HG03575 (cell line): ENCODE measurements at regions not wholly inside any gene's neighbourhood (a gene's known extent, or its start where the extent isn't known, plus 50 kb on each side); places are given as distances from the start of the nearest gene placed in this dataset.
"Not testable (repeated sequence)": the region's sequence is repeated elsewhere in the genome, so short reads cannot be mapped to it uniquely, and the experiment has no call there.

Source experiments
- ATAC-seq: cut with Tn5 transposase; IDR thresholded peaks from one replicate; pipeline ENCODE4 v1.9.1; 2021; ENCODE audit not compliant: unreplicated experiment, insufficient number of reproducible peaks, low FRiP score; ENCODE audit errors: extremely low read depth

DNA sequence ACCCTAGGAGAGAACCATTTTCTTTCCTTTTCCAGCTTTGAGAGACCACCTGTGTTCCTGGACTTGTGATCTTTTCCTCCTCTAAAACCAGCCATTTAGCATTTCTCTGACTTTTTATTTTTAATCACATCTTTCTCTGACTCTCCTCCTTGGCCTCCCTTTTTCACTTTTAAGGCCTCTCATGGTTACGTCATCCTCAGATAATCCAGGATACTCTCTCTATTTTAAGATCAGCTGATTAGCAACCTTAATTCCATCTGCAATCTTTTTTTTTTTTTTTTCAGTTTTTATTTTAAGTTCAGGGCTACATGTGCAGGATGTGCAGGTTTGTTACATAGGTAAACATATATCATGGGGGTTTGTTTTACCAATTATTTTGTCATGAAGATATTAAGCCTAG, 54.0 kb downstream of the RFPL4B start:
- ATAC-seq: no peak

DNA sequence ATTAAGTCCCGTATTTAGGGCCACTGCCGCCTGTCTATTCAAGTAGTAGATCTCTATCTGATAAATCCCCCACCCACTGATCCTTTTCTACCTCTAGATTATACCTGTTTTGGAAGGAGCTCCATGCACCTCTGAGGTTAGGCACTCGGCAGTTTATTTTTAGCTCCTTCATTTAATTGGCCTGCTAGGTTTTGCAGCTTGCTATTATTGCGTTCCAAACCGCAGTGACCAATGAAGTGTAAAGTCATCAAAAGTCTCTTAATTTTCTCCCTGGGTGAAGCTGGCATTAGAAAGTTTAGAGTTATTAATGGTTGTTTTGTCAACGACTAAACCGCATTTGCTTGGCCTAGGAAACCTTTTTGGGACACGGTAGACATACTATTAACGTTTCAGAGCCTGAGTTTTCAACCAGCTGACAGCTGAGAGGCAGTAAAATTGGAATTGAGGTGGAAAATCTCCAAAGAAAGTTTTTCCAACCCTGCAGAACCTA, 60.0 kb downstream of the RFPL4B start:
- no peak for ATAC-seq

DNA sequence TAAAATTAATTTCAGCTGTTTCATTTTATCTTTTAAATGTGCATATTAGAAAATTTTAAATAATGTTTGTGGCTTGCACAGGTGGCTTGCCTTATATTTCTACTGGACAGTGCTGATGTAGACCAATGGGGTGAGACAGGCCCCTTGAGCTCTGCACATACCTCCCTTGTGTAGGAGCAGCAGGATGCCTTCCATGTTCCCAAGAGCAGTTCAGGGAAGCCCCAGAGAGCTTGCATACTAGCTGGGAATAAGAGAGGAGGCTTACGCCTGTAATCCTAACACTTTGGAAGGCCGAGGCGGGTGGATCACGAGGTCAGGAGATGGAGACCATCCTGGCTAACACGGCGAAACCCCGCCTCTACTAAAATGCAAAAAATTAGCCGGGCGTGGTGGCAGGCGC, 61.4 kb downstream of the RFPL4B start:
- no peak for ATAC-seq

DNA sequence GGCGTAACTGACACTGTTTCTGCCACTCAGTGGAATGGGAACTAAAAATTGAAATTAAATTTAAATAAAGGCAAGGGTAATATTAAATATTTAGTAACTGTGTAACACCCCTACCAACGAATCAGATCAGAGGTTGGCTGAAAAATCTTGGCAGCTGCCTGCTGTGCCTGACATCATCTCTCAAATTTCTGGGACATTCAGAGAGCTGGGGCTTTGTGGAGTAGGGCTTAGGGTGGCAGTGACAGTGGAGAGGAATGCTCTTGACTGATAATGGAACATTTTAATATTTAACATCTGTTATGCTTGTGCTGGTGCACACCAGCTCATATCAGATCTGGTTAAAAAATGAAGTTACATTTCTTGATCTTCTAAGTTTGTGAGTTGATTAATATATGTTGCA, 62.2 kb downstream of the RFPL4B start:
- no peak for ATAC-seq

DNA sequence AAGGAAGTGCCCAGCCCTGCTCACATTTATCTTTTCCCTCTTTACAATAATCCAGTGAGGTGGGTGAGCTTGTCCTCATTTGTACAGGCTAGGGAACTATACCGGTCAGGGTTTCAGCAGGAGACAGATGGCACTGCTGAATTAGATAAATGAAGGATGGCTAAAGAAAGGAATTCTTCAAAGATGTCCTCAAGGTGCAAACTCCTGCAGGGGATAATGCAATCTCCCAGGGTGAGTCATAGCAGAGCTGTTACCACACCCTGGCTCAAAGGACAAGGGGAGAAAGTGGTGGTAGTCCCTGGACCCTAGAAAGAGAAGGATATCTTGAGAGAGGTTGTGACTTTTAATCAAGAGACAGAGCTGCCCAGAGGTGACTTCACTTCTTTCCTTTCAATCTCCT, 66.7 kb downstream of the RFPL4B start:
- no peak for ATAC-seq

- no peak for ATAC-seq
Measured at GRCh38 chr6:112415366-112415765, 68.2 kb downstream of the RFPL4B start.

- no peak for ATAC-seq
Measured at GRCh38 chr6:112416866-112417265, 69.7 kb downstream of the RFPL4B start.

GRCh38 chr6:112427011-112427410, 79.9 kb downstream of the RFPL4B start:
- not testable (repeated sequence) for ATAC-seq

- no peak for ATAC-seq
Measured at GRCh38 chr6:112427499-112427898, 80.4 kb downstream of the RFPL4B start.

DNA sequence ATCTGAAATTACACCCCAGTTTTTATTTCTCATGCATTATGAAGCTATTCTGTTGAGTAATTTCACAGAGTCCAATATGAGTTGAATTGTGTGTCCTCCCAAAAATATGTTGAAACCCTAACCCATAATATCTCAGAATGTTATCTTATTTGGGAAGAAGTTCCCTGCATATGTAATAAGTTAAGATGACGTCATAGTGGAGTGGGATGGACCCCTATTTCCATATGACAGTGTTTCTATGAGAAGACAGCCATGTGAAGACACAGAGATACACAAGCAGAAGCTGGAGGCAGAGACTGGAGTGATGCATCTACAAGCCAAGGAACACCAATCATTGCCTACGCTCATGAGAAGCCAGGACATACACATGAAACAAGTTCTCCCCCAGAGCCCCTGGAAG, 81.3 kb downstream of the RFPL4B start:
- no peak for ATAC-seq

- ATAC-seq: no peak
Measured at GRCh38 chr6:112429226-112429625, 82.1 kb downstream of the RFPL4B start.

DNA sequence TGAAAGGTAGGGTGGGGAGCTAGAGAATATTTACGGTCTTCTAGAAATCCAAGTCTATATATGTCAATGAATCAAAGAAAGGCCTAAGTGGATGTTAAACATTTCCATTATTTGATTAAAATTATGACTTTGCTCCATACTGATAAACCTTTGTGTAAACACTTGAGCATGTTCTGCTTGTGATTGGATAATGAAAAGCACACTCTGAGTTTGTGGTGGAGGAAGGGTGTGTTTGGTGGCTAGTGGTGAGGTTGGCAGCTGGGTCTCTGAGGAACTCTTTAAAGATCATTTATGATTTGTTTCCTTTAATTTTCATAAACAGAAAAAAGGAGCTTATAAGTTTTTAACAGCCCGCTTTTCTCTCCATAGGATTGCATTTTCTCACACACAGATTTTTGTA, 84.7 kb downstream of the RFPL4B start:
- no peak for ATAC-seq

DNA sequence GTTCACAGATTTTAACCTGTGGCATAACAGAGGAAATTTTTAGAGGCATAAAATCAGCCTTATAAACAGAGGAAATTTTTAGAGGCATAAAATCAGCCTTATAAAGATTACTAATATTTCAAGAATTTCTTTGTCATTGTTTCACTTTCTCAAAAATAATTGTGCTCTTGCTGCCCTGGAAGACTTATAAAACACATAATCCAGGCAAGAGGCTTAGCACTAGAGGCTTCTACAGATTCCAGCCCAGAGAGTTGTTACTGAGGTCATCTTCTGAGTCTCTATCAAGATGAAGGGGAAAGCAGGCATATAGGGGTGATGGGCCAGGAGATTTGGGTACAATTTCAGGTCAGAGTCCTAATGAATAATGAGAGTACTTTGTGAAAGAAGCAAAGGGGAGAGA, 85.7 kb downstream of the RFPL4B start:
- no peak for ATAC-seq

GRCh38 chr6:112433457-112433856, 86.3 kb downstream of the RFPL4B start:
- ATAC-seq: no peak

DNA sequence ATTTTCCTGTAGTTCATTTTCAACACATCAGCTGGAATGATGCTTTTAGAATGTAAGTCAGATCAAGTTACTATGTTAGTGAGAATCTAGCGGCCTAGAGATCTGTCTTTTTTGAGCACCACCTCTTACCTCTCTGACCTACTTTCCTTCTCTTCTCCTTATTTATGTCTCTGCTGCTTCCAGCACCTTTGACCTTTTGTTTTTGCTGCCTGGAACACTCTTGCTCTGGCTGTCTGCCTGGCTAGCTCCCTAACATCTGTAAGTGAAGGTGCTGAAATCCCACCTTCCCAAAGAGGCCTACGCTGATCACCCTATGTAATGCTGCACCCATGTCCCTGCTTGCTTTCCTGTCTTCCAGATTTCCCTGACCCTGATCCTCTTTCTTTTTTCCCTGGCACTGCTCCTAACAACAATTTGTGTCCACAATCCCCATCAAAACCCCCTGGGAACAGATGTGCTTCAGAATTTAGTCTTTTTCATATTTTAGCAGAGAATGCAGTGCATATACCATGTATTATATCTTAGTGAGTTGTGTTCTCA, 87.8 kb downstream of the RFPL4B start:
- ATAC-seq: no peak

DNA sequence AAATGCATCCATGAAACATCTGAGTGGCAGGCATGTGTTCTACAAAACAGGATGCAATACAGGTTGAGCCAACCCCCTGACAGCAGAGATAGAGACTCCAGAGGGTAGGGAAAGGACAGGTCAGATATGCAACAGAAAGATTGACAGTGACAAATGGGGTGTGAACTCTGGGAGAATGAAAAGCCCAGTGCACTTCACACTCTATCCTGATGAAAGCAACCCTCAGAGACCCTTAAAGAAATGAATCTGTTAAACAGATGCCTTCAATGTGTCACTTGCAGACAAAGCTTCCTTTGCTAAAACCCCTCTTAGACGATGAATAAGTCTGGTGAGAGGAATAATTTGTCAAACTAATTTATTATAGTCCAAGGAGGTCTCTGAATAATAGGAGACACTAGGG, 89.9 kb downstream of the RFPL4B start:
- ATAC-seq: no peak

- ATAC-seq: no peak
Measured at GRCh38 chr6:112439010-112439409, 91.9 kb downstream of the RFPL4B start.

GRCh38 chr6:112439432-112439831, 92.3 kb downstream of the RFPL4B start:
- ATAC-seq: no peak

GRCh38 chr6:112441607-112442006, 94.5 kb downstream of the RFPL4B start:
- no peak for ATAC-seq

GRCh38 chr6:112443179-112444065, 96.3 kb downstream of the RFPL4B start:
- ATAC-seq: no peak

DNA sequence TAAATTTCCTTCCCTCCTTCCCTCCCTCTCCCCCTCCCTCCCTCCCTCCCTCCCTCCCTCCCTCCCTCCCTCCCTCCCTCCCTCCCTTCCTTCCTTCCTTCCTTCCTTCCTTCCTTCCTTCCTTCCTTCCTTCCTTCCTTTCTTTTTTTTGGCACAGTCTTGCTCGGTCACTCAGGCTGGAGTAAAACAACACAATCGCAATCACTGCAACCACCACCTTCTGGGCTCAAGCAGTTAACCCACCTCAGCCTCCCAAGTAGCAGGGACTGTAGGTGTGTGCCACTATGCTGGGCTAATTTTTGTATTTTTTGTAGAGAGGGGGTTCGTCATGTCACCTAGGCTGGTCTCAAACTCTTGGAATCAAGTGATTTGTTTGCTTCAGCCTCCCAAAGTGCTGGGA, 101.7 kb downstream of the RFPL4B start:
- not testable (repeated sequence) for ATAC-seq
